ENCODE measurements at regions not wholly inside any gene's neighbourhood (a gene's known extent, or its start where the extent isn't known, plus 50 kb on each side); places are given as distances from the start of the nearest gene placed in this dataset.

DNA sequence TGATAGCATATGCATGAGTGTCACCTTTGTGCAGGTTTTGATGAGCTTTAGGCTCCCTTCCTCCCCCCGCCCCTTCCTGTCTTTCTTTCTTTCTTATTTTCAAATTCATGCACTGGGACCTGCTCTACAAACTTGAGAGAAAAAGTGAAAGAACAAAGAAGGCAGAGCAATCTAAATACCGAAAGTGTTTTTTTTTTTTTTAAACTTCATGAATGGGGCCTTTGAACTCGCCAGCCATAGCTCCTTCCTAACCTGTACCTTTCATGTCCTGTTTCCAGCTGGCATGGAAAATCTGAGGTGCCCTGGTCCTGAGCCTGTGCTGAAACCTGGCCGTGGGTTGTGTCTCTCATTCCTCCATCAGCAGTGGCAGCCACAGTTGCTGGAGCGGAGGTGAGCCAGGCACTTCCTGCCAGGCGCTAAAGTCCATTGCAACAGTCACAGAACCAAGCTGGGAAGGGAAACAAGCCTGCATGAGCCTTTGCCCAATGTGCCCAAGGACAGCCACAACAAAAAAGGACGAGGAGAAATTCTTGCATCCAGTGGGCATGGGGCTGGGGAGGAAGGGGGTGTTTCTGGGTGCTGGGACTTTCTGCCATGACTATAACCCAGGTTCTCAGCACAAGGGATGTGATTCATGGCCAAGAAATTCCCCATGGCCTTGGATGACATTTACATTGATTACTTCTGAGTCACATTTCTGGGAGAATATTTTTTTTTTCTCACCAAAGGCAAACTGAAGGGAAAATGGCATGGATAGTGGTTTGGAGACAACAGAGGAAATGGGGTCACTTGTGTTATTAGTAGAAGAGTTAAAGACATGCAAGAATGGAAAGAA, 102.7 kb downstream of the TMEM30B start:
- no peak for TF ChIP-seq POLR2A (IDR thresholded peaks at IDR 0.05; ENCODE audit: low read depth, low read length)
- TF ChIP-seq TAF1 (IDR thresholded peaks at IDR 0.05; ENCODE audit: low read depth, low read length): no peak

All from GM12891 (cell line).